Breast epithelium (tissue), 4 donors: ENCODE measurements at regions not wholly inside any gene's neighbourhood (a gene's known extent, or its start where the extent isn't known, plus 50 kb on each side); places are given as distances from the start of the nearest gene placed in this dataset.

ENCODE experiments used
- DNase-seq, 2 donors: peaks; one replicate each; pipeline ENCODE4 v3.0.0-alpha.2; 2019; ENCODE audit warnings: low spot score in 2 of 2
- H3K27ac ChIP-seq, 2 donors: fragments of 200-600 bp; sonication (generic) in 1 of 2; one replicate each; pipeline ENCODE4 v1.5.1; 2016 to 2019; ENCODE audit warnings: mild to moderate bottlenecking in 1 of 2
- H3K27me3 ChIP-seq, 2 donors: fragments of 200-600 bp; sonication (generic) in 1 of 2; one replicate each; pipeline versions ENCODE4 v1.5.1 to v1.6.0; 2017 to 2019; ENCODE audit warnings: control low read depth in 1 of 2, mild to moderate bottlenecking in 1 of 2
- H3K36me3 ChIP-seq: fragments of 200-600 bp; one replicate; pipeline ENCODE4 v1.5.1; 2019
- H3K4me1 ChIP-seq, 2 donors: fragments of 200-600 bp; sonication (generic); one replicate each; pipeline ENCODE4 v1.5.1; 2016 to 2019; ENCODE audit warnings: control low read depth in 1 of 2
- H3K4me3 ChIP-seq, 3 donors: fragments of 200-600 bp; sonication (generic); 1 replicate in 2 of 3; 2 replicates in 1 of 3; pipeline ENCODE4 v1.5.1; 2016 to 2019; ENCODE audit warnings: mild to moderate bottlenecking in 3 of 3, moderate library complexity in 2 of 3
- H3K9me3 ChIP-seq, 2 donors: fragments of 200-600 bp; sonication (generic) in 1 of 2; one replicate each; pipeline ENCODE4 v1.5.1; 2016 to 2019; ENCODE audit warnings: control low read depth in 1 of 2
- POLR2A ChIP-seq: fragments of 450-650 bp; IDR thresholded peaks from one replicate; pipeline ENCODE4 v1.6.1; 2016; ENCODE audit warnings: antibody characterized with exemption, mild to moderate bottlenecking, moderate library complexity
- POLR2AphosphoS5 ChIP-seq, 3 donors: sonication (generic); formaldehyde crosslinking; IDR thresholded peaks; one replicate each; pipeline ENCODE4 v1.6.1; 2017; ENCODE audit warnings: antibody characterized with exemption in 3 of 3
- intact Hi-C: fragments of 100-400 bp; cut with DNase I; formaldehyde crosslinking; loops from one replicate; pipeline ENCODE4 v1.15.1; 2023; ENCODE audit warnings: low total_unique reads
- TF ChIP-seq, protein P1 (sequence below), 3 donors: fragments of 450-650 bp; IDR thresholded peaks; one replicate each; pipeline ENCODE4 v1.5.1; 2016 to 2017; ENCODE audit warnings: antibody characterized with exemption in 3 of 3, mild to moderate bottlenecking in 3 of 3, moderate library complexity in 3 of 3

DNA sequence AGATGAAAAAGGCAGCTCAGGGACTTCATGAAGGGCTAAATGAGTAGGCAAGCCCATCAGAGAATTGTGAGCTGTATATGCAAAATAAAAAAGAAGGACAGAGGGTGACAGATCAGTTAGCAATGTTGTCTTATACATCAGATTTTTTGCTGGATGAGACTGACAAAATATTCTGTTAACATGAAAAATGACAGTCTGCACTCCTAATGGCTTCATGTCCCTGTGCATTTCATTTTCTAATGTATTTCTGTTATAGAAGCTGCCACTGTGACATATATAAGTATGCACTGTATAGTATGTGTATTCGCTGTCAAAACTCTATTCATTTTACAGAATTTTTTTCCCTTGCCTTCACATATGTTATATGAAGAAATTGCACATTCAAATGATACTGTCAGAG lies 559.5 kb downstream of the DMRTA1 start:
- H3K27ac ChIP-seq, result no peak overlapping the region
- H3K4me1 ChIP-seq, result no peaks in the 10 kb centered on the region
- TF ChIP-seq, protein P1, sequence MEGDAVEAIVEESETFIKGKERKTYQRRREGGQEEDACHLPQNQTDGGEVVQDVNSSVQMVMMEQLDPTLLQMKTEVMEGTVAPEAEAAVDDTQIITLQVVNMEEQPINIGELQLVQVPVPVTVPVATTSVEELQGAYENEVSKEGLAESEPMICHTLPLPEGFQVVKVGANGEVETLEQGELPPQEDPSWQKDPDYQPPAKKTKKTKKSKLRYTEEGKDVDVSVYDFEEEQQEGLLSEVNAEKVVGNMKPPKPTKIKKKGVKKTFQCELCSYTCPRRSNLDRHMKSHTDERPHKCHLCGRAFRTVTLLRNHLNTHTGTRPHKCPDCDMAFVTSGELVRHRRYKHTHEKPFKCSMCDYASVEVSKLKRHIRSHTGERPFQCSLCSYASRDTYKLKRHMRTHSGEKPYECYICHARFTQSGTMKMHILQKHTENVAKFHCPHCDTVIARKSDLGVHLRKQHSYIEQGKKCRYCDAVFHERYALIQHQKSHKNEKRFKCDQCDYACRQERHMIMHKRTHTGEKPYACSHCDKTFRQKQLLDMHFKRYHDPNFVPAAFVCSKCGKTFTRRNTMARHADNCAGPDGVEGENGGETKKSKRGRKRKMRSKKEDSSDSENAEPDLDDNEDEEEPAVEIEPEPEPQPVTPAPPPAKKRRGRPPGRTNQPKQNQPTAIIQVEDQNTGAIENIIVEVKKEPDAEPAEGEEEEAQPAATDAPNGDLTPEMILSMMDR (IDR thresholded peaks at IDR 0.05), result no peak
- TF ChIP-seq POLR2AphosphoS5 (IDR thresholded peaks at IDR 0.05) (no peak), POLR2A (no peak)
- intact Hi-C loops, result no loop called here
- DNase-seq, result no peak
- no peaks in the 10 kb centered on the region for H3K9me3 ChIP-seq
- H3K36me3 ChIP-seq, result no peaks in the 10 kb centered on the region
- H3K27me3 ChIP-seq, result no peaks in the 10 kb centered on the region
- H3K4me3 ChIP-seq, result no peak overlapping the region

DNA sequence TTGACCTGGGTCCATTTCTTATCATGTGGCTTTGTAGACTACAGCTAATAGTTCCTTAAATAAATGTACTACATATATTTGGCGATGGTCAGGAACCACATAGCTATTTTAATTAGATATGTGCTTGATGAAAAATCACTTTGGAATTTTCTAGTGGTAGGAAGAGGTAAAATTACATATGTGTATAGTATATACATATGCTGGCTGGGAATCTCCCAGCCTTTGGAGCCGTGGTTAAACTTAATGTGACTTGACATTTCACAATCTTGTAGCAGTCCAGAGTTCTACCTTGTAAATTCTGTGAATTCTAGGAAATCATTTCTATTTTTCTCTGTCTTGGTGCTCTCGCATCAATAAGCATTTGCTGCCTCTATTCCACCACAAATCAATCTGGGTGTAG lies 565.0 kb downstream of the DMRTA1 start:
- no peaks in the 10 kb centered on the region for H3K9me3 ChIP-seq
- no peak overlapping the region for H3K27ac ChIP-seq
- H3K36me3 ChIP-seq, result no peaks in the 10 kb centered on the region
- TF ChIP-seq POLR2AphosphoS5 (IDR thresholded peaks at IDR 0.05) (no peak), POLR2A (no peak)
- TF ChIP-seq, protein P1 (IDR thresholded peaks at IDR 0.05), result no peak
- no peaks in the 10 kb centered on the region for H3K4me1 ChIP-seq
- H3K27me3 ChIP-seq, result no peaks in the 10 kb centered on the region
- no peak for DNase-seq
- H3K4me3 ChIP-seq, result no peak overlapping the region
- intact Hi-C loops, result no loop called here

DNA sequence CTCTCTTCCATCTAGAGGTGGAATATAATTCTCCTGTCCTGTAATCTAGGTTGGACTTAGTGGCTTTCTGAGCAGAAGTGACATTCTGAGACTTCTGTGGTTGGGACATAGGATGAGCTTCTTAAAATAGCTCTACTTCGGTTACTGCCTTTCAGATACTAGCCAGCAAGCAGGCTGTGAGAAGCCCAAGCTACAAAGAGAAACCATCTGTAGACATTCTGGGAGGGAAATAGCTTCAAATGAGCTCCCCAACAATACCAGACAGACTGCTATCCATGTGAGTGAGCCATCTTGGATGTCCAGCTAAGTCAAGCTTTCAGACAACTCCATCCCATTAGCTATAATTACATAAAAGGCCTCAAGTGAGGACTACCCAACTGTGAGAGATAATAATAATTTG lies 568.9 kb downstream of the DMRTA1 start:
- intact Hi-C loops, result no loop called here
- no peaks in the 10 kb centered on the region for H3K36me3 ChIP-seq
- H3K4me3 ChIP-seq, result no peak overlapping the region
- no peaks in the 10 kb centered on the region for H3K9me3 ChIP-seq
- no peak for DNase-seq
- no peaks in the 10 kb centered on the region for H3K27me3 ChIP-seq
- no peak overlapping the region for H3K27ac ChIP-seq
- no peaks in the 10 kb centered on the region for H3K4me1 ChIP-seq
- TF ChIP-seq POLR2A (no peak), POLR2AphosphoS5 (IDR thresholded peaks at IDR 0.05) (no peak)
- TF ChIP-seq, protein P1 (IDR thresholded peaks at IDR 0.05), result no peak

DNA sequence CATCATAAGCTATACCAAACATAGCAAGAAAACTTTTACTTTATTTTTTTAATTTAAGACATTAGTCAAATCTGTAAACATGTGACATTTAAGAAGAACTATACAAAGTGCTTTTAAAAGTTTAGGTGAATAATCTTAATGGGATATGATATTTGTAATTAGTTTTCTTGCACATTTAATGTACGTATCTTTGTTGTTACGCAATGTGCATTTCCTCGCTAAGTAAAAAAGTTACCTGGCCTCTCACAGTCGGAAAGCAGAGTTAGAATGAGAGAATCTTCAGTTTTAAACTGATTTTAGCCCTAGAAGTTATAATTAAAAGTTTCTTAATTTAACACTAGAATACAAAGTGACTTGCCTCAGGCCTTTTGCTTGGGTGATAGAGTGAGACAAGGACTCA lies 589.8 kb downstream of the DMRTA1 start:
- DNase-seq, result no peak
- TF ChIP-seq POLR2A, result no peak
- TF ChIP-seq, protein P1 (IDR thresholded peaks at IDR 0.05), result no peak
- TF ChIP-seq POLR2AphosphoS5 (IDR thresholded peaks at IDR 0.05), result no peak
- Histone ChIP-seq H3K4me1 (no peaks in the 10 kb centered on the region), H3K9me3 (no peaks in the 10 kb centered on the region), H3K4me3 (no peak overlapping the region), H3K36me3 (no peaks in the 10 kb centered on the region), H3K27me3 (no peaks in the 10 kb centered on the region), H3K27ac (no peak overlapping the region)
- intact Hi-C loops, result no loop called here

DNA sequence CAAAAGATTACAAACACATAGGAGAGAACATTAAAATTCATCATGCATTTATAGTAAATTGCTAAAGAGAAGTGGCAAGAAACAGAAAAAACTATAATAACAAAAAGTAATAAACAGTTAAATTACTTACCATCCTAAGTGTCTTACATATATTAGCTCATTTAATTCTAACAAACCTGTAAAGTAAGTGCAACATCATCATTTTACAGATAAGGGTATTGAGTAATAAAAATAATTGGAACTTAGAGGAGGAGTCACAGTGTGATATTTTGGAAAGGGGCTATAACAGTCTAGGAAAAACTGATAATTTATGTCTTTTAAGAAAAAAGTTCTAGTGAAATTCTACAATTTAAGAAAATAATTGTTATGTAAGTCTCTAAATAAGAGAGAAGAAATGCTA lies 592.8 kb downstream of the DMRTA1 start:
- Histone ChIP-seq H3K27ac (no peak overlapping the region), H3K27me3 (no peaks in the 10 kb centered on the region), H3K36me3 (no peaks in the 10 kb centered on the region), H3K4me3 (no peak overlapping the region), H3K9me3 (no peaks in the 10 kb centered on the region), H3K4me1 (no peaks in the 10 kb centered on the region)
- no peak for DNase-seq
- intact Hi-C loops, result no loop called here
- no peak for TF ChIP-seq POLR2A
- TF ChIP-seq POLR2AphosphoS5 (IDR thresholded peaks at IDR 0.05), result no peak
- TF ChIP-seq, protein P1 (IDR thresholded peaks at IDR 0.05), result no peak
